Activated naive CD4-positive, alpha-beta T cell treated with anti-CD3 and anti-CD28 coated beads, Interleukin-2, amount 50 U/mL, for 72 hours (primary cell): ENCODE measurements at regions not wholly inside any gene's neighbourhood (a gene's known extent, or its start where the extent isn't known, plus 50 kb on each side); places are given as distances from the start of the nearest gene placed in this dataset.

Experiments
- ATAC-seq, 2 donors: fragments of 150-1000 bp; cut with Tn5 transposase; 2 replicates each; pipeline ENCODE4 v1.10.0; 2021; ENCODE audit warnings: mild to moderate bottlenecking in 2 of 2, moderate library complexity in 2 of 2
- DNase-seq, 2 donors: peaks; one replicate each; pipeline ENCODE4 v3.0.0; 2021 to 2022; ENCODE audit warnings: low spot score in 2 of 2
- H3K27ac Mint-ChIP-seq, 2 donors: one replicate each; pipeline ENCODE4 v1.8.0; 2022; ENCODE audit warnings: mild to moderate bottlenecking in 2 of 2, mixed read lengths in 2 of 2
- H3K36me3 Mint-ChIP-seq, 2 donors: one replicate each; pipeline ENCODE4 v1.8.0; 2022; ENCODE audit warnings: mixed read lengths in 2 of 2
- H3K9me3 Mint-ChIP-seq, 2 donors: one replicate each; pipeline ENCODE4 v1.8.0; 2022; ENCODE audit warnings: mixed read lengths in 2 of 2

GRCh38 chr2:226256237-226256636 lies 543.4 kb downstream of the IRS1 start:
- Mint-ChIP-seq H3K36me3 (peaks cover 0 to 14% of the 10 kb centered on the region in 2 donors), H3K9me3 (peaks cover 10 to 12% of the 10 kb centered on the region in 2 donors), H3K27ac (no peak overlapping the region)
- ATAC-seq: no peak
- DNase-seq: no peak

- peaks cover 0 to 5% of the 10 kb centered on the region in 2 donors for H3K9me3 Mint-ChIP-seq
- ATAC-seq: no peak
- H3K27ac Mint-ChIP-seq: no peak overlapping the region
- no peak for DNase-seq
- H3K36me3 Mint-ChIP-seq: peaks cover 0 to 4% of the 10 kb centered on the region in 2 donors
Observed at GRCh38 chr2:226251661-226252060, 548.0 kb downstream of the IRS1 start.

GRCh38 chr2:226247289-226248275 lies 552.0 kb downstream of the IRS1 start:
- H3K36me3 Mint-ChIP-seq: no peaks in the 10 kb centered on the region
- ATAC-seq (no peak), DNase-seq (no peak)
- H3K27ac Mint-ChIP-seq: no peak overlapping the region
- H3K9me3 Mint-ChIP-seq: no peaks in the 10 kb centered on the region

GRCh38 chr2:226234187-226234586 lies 565.4 kb downstream of the IRS1 start:
- DNase-seq (no peak), ATAC-seq (no peak)
- H3K9me3 Mint-ChIP-seq: no peaks in the 10 kb centered on the region
- no peak overlapping the region for H3K27ac Mint-ChIP-seq
- no peaks in the 10 kb centered on the region for H3K36me3 Mint-ChIP-seq

- no peaks in the 10 kb centered on the region for H3K36me3 Mint-ChIP-seq
- DNase-seq (no peak), ATAC-seq (no peak)
- H3K27ac Mint-ChIP-seq: no peak overlapping the region
- H3K9me3 Mint-ChIP-seq: peaks cover 0 to under 1% of the 10 kb centered on the region in 2 donors
Observed at GRCh38 chr2:226233388-226233787, 566.2 kb downstream of the IRS1 start.

GRCh38 chr2:226228080-226228479 lies 571.5 kb downstream of the IRS1 start:
- no peak for DNase-seq
- ATAC-seq: no peak
- H3K27ac Mint-ChIP-seq: no peak overlapping the region
- no peaks in the 10 kb centered on the region for H3K36me3 Mint-ChIP-seq
- peaks cover 0 to 4% of the 10 kb centered on the region in 2 donors for H3K9me3 Mint-ChIP-seq

GRCh38 chr2:226227341-226227740 lies 572.3 kb downstream of the IRS1 start:
- Mint-ChIP-seq H3K9me3 (peaks cover 0 to 4% of the 10 kb centered on the region in 2 donors), H3K27ac (no peak overlapping the region), H3K36me3 (no peaks in the 10 kb centered on the region)
- ATAC-seq (no peak), DNase-seq (no peak)

GRCh38 chr2:226223704-226224103 lies 575.9 kb downstream of the IRS1 start:
- no peak for DNase-seq
- ATAC-seq: no peak
- Mint-ChIP-seq H3K27ac (no peak overlapping the region), H3K36me3 (no peaks in the 10 kb centered on the region), H3K9me3 (peaks cover 0 to 4% of the 10 kb centered on the region in 2 donors)

- no peak overlapping the region for H3K27ac Mint-ChIP-seq
- ATAC-seq: no peak
- H3K9me3 Mint-ChIP-seq: no peaks in the 10 kb centered on the region
- H3K36me3 Mint-ChIP-seq: no peaks in the 10 kb centered on the region
- no peak for DNase-seq
Observed at GRCh38 chr2:226220511-226220910, 579.1 kb downstream of the IRS1 start.

- H3K27ac Mint-ChIP-seq: no peak overlapping the region
- DNase-seq (no peak), ATAC-seq (no peak)
- no peaks in the 10 kb centered on the region for H3K9me3 Mint-ChIP-seq
- H3K36me3 Mint-ChIP-seq: no peaks in the 10 kb centered on the region
Observed at GRCh38 chr2:226217191-226217590, 582.4 kb downstream of the IRS1 start.

GRCh38 chr2:226216575-226216974 lies 583.0 kb downstream of the IRS1 start:
- DNase-seq (no peak), ATAC-seq (no peak)
- Mint-ChIP-seq H3K36me3 (no peaks in the 10 kb centered on the region), H3K27ac (no peak overlapping the region), H3K9me3 (no peaks in the 10 kb centered on the region)

GRCh38 chr2:226215902-226216503 lies 583.6 kb downstream of the IRS1 start:
- H3K36me3 Mint-ChIP-seq: no peaks in the 10 kb centered on the region
- ATAC-seq: peak; percentile 69 to 88
- no peak overlapping the region for H3K27ac Mint-ChIP-seq
- H3K9me3 Mint-ChIP-seq: no peaks in the 10 kb centered on the region
- peak in 1 of 2 donors; percentile 74 for DNase-seq

GRCh38 chr2:226213717-226214116 lies 585.9 kb downstream of the IRS1 start:
- no peak overlapping the region for H3K27ac Mint-ChIP-seq
- DNase-seq: no peak
- no peak for ATAC-seq
- no peaks in the 10 kb centered on the region for H3K9me3 Mint-ChIP-seq
- no peaks in the 10 kb centered on the region for H3K36me3 Mint-ChIP-seq

GRCh38 chr2:226211439-226211838 lies 588.2 kb downstream of the IRS1 start:
- no peak overlapping the region for H3K27ac Mint-ChIP-seq
- no peak for DNase-seq
- H3K9me3 Mint-ChIP-seq: no peaks in the 10 kb centered on the region
- H3K36me3 Mint-ChIP-seq: no peaks in the 10 kb centered on the region
- ATAC-seq: no peak

GRCh38 chr2:226208726-226209125 lies 590.9 kb downstream of the IRS1 start:
- ATAC-seq: no peak
- no peak for DNase-seq
- Mint-ChIP-seq H3K9me3 (no peaks in the 10 kb centered on the region), H3K36me3 (no peaks in the 10 kb centered on the region), H3K27ac (no peak overlapping the region)

- ATAC-seq (no peak), DNase-seq (no peak)
- Mint-ChIP-seq H3K9me3 (no peaks in the 10 kb centered on the region), H3K27ac (no peak overlapping the region), H3K36me3 (no peaks in the 10 kb centered on the region)
Observed at GRCh38 chr2:226207671-226208070, 591.9 kb downstream of the IRS1 start.

- ATAC-seq (no peak), DNase-seq (no peak)
- H3K27ac Mint-ChIP-seq: no peak overlapping the region
- H3K36me3 Mint-ChIP-seq: no peaks in the 10 kb centered on the region
- H3K9me3 Mint-ChIP-seq: no peaks in the 10 kb centered on the region
Observed at GRCh38 chr2:226199555-226199954, 600.1 kb downstream of the IRS1 start.

- ATAC-seq: no peak
- no peak for DNase-seq
- no peaks in the 10 kb centered on the region for H3K36me3 Mint-ChIP-seq
- no peaks in the 10 kb centered on the region for H3K9me3 Mint-ChIP-seq
- no peak overlapping the region for H3K27ac Mint-ChIP-seq
Observed at GRCh38 chr2:226198956-226199355, 600.7 kb downstream of the IRS1 start.
